Upper lobe of right lung (tissue), 1 donor: ENCODE measurements at regions not wholly inside any gene's neighbourhood (a gene's known extent, or its start where the extent isn't known, plus 50 kb on each side); places are given as distances from the start of the nearest gene placed in this dataset.
A peak's percentile ranks its signal among the peaks of the same experiment; 100 is the strongest.

Experiments
- ATAC-seq: fragments of 200-7000 bp; cut with Tn5 transposase; one replicate; pipeline ENCODE4 v1.9.1; 2020; ENCODE audit warnings: mild to moderate bottlenecking, moderate library complexity
- DNase-seq: peaks from one replicate; pipeline ENCODE4 v3.0.0-alpha.2; 2020
- H3K27ac ChIP-seq: fragments of 200-600 bp; one replicate; pipeline ENCODE4 v1.8.0; 2022
- H3K27me3 ChIP-seq: fragments of 200-600 bp; one replicate; pipeline ENCODE4 v1.8.0; 2022; ENCODE audit warnings: mild to moderate bottlenecking
- H3K36me3 ChIP-seq: fragments of 200-600 bp; one replicate; pipeline ENCODE4 v1.8.0; 2022
- H3K4me1 ChIP-seq: fragments of 200-600 bp; one replicate; pipeline ENCODE4 v1.8.0; 2022
- H3K4me3 ChIP-seq: fragments of 200-600 bp; one replicate; pipeline ENCODE4 v1.8.0; 2022; ENCODE audit warnings: mild to moderate bottlenecking
- H3K9me3 ChIP-seq: fragments of 200-600 bp; one replicate; pipeline ENCODE4 v1.8.0; 2022
- intact Hi-C: fragments of 100-400 bp; cut with DNase I; formaldehyde crosslinking; loops from one replicate; pipeline ENCODE4 v1.11.0; 2022
- TF ChIP-seq, protein P1 (sequence below): fragments of 200-600 bp; IDR thresholded peaks from one replicate; pipeline ENCODE4 v1.8.0; 2022; ENCODE audit warnings: antibody characterized with exemption
- donor health status: DM: no; HTN: yes; CAD: no; lungs with severe emphysema.

DNA sequence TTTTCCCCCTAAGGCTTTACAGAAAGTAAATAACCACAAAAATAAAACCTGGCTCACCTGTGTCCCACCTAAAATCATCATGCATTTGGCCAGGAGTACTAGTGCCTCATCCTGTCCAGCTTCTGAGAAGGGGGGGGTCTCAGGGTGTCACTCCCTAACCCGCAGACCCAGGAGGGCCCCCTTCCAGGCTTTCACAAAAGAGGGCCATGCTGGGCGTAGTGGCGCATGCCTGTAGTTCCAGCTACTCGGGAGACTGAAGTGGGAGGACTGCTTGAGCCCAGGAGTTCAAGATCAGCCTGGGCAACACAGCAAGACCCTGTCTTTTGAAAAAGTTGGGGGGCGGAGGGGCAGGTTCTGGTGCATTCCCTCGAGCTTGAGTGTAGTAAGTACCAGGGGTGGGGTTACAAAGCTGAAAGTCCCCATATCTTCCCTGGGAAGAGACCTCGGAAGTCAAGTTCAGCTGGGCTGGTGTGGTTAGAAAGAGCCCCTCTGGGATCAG is 259.3 kb downstream of the PARN start:
- Histone ChIP-seq H3K4me1 (no peaks in the 10 kb centered on the region), H3K27me3 (no peaks in the 10 kb centered on the region), H3K36me3 (no peaks in the 10 kb centered on the region), H3K27ac (no peak overlapping the region), H3K4me3 (no peak overlapping the region), H3K9me3 (no peaks in the 10 kb centered on the region)
- DNase-seq (no peak), ATAC-seq (no peak)
- intact Hi-C loops, result no loop called here
- TF ChIP-seq, protein P1, sequence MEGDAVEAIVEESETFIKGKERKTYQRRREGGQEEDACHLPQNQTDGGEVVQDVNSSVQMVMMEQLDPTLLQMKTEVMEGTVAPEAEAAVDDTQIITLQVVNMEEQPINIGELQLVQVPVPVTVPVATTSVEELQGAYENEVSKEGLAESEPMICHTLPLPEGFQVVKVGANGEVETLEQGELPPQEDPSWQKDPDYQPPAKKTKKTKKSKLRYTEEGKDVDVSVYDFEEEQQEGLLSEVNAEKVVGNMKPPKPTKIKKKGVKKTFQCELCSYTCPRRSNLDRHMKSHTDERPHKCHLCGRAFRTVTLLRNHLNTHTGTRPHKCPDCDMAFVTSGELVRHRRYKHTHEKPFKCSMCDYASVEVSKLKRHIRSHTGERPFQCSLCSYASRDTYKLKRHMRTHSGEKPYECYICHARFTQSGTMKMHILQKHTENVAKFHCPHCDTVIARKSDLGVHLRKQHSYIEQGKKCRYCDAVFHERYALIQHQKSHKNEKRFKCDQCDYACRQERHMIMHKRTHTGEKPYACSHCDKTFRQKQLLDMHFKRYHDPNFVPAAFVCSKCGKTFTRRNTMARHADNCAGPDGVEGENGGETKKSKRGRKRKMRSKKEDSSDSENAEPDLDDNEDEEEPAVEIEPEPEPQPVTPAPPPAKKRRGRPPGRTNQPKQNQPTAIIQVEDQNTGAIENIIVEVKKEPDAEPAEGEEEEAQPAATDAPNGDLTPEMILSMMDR, result no peak

DNA sequence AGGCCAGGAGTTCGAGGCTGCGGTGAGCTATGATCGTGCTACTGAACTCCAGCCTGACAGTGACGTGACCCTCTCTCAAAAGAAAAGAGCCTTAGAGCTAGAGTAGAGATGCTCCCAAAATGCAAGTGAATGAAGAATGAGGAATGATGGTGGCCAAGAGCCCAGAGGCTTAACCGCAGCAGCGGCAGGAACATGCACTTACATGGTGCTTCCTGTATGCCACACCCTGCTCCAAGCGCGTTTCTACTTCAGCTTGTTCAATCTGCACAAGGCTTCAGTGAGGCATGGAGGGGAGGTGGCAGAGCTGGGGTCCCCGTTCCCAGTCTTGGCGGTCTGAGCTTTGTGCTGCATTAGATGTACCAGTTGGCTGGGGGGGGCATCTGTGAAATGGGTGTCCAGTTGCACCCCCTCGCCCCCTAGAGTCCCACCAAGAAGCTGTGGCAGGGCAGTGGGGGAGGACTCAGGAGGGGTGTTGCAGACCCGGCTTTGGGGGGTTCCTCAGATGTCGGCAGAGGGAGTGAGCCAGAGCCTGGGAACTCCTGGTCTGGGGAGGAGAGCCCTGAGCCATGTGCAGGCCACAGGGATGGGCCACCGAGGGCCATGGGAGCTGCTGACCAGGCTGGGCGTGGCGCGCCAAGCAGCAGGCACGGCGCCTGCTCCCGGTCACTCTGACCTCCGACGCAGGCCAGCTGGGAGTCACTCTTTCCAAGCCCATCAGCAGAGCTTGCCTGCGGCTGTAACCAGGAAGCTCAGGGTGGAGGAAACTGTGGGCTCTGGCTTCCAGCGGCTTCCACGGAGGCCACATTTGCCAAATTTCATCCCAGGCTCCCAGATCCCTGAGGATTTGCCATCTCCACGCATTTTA is 260.1 kb downstream of the PARN start:
- H3K9me3 ChIP-seq, result no peaks in the 10 kb centered on the region
- TF ChIP-seq, protein P1, result no peak
- ATAC-seq (peak; percentile 45), DNase-seq (no peak)
- no peak overlapping the region for H3K27ac ChIP-seq
- no peaks in the 10 kb centered on the region for H3K27me3 ChIP-seq
- H3K36me3 ChIP-seq, result no peaks in the 10 kb centered on the region
- intact Hi-C loops, result no loop called here
- H3K4me3 ChIP-seq, result no peak overlapping the region
- no peaks in the 10 kb centered on the region for H3K4me1 ChIP-seq

DNA sequence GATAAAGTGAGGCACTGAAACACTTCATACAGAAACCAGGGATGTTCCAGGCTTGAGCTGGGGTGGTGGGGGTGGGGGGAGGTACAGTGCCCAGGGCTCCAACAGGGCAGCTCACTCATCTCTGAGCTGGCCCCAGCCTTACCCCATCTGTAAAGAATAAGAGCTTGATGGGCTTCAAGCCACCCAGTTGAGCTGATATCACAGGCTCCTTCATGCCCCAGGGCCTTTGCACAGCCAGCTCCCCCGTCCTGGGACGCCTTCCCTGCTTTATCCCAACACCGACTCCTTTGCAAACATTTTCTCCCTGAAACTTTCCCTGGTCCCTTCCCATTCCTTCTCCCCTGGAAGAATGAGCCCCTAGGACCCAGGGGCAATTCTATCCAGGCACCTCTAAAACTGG is 261.7 kb downstream of the PARN start:
- Histone ChIP-seq H3K27me3 (no peaks in the 10 kb centered on the region), H3K36me3 (no peaks in the 10 kb centered on the region), H3K4me3 (no peak overlapping the region), H3K4me1 (peaks cover 6% of the 10 kb centered on the region), H3K9me3 (no peaks in the 10 kb centered on the region), H3K27ac (no peak overlapping the region)
- TF ChIP-seq, protein P1, result no peak
- intact Hi-C loops, result no loop called here
- ATAC-seq, result no peak
- no peak for DNase-seq

DNA sequence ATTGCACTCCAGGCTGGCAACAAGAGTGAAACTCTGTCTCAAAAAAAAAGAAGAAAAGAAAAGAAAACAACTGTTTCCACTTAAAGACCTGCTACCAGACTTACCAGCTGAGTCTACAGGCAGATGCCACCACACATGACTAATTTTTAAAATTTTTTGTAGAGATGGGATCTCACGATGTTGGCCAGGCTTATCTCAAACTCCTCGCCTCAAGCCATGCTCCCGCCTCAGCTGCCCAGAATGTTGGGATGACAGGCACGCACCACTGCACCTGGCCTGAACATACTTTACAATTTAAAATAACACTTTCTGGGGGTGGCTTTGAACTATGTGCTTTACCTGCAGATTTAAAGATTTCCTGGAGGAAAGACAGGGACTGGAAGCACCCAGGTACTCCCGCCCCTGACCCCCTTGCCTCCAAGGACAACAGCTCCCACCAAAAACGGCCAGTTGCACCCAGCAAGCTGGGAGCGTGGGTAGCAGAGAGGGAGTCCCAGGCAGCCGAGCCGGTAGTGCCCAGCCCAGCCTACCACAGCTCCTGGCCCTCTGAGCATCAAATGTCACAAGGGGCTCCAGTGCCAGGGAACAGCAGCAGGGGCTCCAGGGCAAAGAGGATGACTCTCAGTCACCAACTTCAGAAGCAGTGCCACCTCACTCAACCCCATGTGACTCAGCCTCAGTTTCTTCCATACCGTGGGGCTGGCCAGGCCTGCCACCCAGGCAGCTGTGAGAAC is 262.9 kb downstream of the PARN start:
- ATAC-seq (no peak), DNase-seq (no peak)
- TF ChIP-seq, protein P1, result no peak
- H3K4me1 ChIP-seq, result peaks cover 9% of the 10 kb centered on the region
- H3K4me3 ChIP-seq, result no peak overlapping the region
- H3K27me3 ChIP-seq, result no peaks in the 10 kb centered on the region
- no peak overlapping the region for H3K27ac ChIP-seq
- intact Hi-C loops, result no loop called here
- no peaks in the 10 kb centered on the region for H3K9me3 ChIP-seq
- no peaks in the 10 kb centered on the region for H3K36me3 ChIP-seq

DNA sequence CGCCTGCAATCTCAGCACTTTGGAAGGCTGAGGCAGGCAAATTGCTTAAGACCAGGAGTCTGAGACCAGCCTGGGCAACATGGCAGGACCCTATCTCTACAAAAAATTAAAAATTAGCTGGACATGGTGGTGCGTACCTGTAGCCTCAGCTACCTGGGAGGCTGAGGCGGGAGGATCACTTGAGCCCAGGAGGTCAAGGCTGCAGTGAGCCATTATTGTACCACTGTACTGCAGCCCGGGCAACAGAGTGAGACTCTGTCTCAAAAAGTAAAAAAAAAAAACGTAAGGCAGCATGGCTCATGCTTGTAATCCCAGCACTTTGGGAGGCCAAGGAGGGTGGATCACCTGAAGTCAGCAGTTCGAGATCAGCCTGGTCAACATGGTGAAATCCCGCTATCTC is 263.6 kb downstream of the PARN start:
- DNase-seq, result no peak
- Histone ChIP-seq H3K27me3 (no peaks in the 10 kb centered on the region), H3K4me3 (no peak overlapping the region), H3K27ac (no peak overlapping the region), H3K4me1 (peaks cover 9% of the 10 kb centered on the region), H3K9me3 (no peaks in the 10 kb centered on the region), H3K36me3 (no peaks in the 10 kb centered on the region)
- ATAC-seq, result no peak
- intact Hi-C loops, result no loop called here
- TF ChIP-seq, protein P1, result no peak
